ENCODE measurements at regions not wholly inside any gene's neighbourhood (a gene's known extent, or its start where the extent isn't known, plus 50 kb on each side); places are given as distances from the start of the nearest gene placed in this dataset.

DNA sequence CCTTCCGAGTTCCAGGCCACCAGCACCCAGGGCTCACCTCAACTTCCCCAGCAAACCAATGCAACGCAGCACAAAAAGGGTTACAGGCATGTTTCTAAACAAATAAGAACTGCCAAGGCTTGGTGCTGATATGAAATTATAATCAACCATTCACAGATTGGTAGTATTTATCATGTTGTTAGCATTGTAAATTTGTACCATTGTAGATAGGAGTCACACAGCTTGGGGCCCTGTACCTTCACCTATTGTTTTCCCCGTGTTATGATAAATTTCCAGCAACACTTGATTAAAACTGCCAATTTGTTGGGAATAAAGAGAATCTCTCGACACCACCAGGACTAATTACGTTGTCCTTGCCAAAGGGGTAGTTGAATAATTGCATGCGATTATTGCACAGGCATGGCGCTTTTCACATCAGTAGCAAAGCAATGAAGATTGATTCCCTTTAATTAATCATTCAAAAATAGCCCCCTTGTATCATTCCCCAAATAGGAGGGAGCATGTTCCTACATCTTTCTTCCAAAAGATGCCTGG, 454.1 kb downstream of the ZNF608 start:
- TF ChIP-seq, protein P1, sequence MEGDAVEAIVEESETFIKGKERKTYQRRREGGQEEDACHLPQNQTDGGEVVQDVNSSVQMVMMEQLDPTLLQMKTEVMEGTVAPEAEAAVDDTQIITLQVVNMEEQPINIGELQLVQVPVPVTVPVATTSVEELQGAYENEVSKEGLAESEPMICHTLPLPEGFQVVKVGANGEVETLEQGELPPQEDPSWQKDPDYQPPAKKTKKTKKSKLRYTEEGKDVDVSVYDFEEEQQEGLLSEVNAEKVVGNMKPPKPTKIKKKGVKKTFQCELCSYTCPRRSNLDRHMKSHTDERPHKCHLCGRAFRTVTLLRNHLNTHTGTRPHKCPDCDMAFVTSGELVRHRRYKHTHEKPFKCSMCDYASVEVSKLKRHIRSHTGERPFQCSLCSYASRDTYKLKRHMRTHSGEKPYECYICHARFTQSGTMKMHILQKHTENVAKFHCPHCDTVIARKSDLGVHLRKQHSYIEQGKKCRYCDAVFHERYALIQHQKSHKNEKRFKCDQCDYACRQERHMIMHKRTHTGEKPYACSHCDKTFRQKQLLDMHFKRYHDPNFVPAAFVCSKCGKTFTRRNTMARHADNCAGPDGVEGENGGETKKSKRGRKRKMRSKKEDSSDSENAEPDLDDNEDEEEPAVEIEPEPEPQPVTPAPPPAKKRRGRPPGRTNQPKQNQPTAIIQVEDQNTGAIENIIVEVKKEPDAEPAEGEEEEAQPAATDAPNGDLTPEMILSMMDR (IDR thresholded peaks at IDR 0.05), result no peak
- no peak for TF ChIP-seq ZFX (IDR thresholded peaks at IDR 0.05; ENCODE audit: borderline replicate concordance)

Data from 22Rv1 (cell line).